WERI-Rb-1 (cell line): ENCODE measurements at regions not wholly inside any gene's neighbourhood (a gene's known extent, or its start where the extent isn't known, plus 50 kb on each side); places are given as distances from the start of the nearest gene placed in this dataset.
"Not testable (repeated sequence)": the region's sequence is repeated elsewhere in the genome, so short reads cannot be mapped to it uniquely, and the experiment has no call there.

Experiments used
- DNase-seq: peaks from one replicate; pipeline ENCODE4 v3.0.0-alpha.2; 2020
- H3K27ac ChIP-seq: fragments of 250-450 bp; sonication (Bioruptor Pico); 2 replicates; pipeline ENCODE4 v1.5.1; 2020; ENCODE audit warnings: mild to moderate bottlenecking, moderate library complexity
- H3K27me3 ChIP-seq: fragments of 250-450 bp; sonication (Bioruptor Pico); 2 replicates; pipeline ENCODE4 v1.5.1; 2021; ENCODE audit warnings: mild to moderate bottlenecking, low read depth, moderate library complexity; ENCODE audit not compliant: insufficient read depth, severe bottlenecking
- H3K36me3 ChIP-seq: fragments of 250-450 bp; sonication (Bioruptor Pico); 2 replicates; pipeline ENCODE4 v1.5.1; 2020; ENCODE audit warnings: mild to moderate bottlenecking, moderate library complexity
- H3K4me3 ChIP-seq: 2 replicates; pipeline ENCODE4 v1.5.1; 2011; ENCODE audit warnings: low read depth, mild to moderate bottlenecking, control low read depth, low read length
- H3K9me3 ChIP-seq: fragments of 250-450 bp; sonication (Bioruptor Pico); 2 replicates; pipeline ENCODE4 v1.5.1; 2021; ENCODE audit warnings: mild to moderate bottlenecking, moderate library complexity; ENCODE audit not compliant: severe bottlenecking
- TF ChIP-seq, protein P1 (sequence below): IDR thresholded peaks from 2 replicates; pipeline ENCODE4 v1.5.1; 2011; ENCODE audit warnings: low read depth, mild to moderate bottlenecking, control low read depth, inconsistent platforms, low read length

DNA sequence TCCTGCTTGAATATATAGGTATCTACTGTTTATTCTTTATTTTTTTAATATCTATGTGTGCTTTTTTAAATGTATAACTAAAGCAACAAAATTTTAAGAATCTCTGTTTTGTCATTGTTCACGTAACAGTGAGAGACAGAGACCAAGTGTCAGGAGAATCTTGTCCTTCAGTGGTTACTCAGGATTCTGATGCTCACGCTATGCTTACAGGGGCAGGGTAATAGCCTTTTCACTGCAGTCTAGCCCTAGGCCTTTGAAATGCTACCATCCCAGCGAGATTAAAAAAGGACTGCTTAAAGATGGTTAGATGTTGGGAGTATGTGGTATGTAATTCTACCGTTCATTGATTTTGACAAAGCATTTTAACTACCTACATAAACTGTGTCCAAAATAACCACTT lies 71.6 kb upstream of the EGFR start:
- no peak for DNase-seq
- no peak overlapping the region for H3K4me3 ChIP-seq
- H3K9me3 ChIP-seq = peaks cover 2% of the 10 kb centered on the region
- no peaks in the 10 kb centered on the region for H3K27me3 ChIP-seq
- no peak overlapping the region for H3K27ac ChIP-seq
- no peaks in the 10 kb centered on the region for H3K36me3 ChIP-seq
- TF ChIP-seq, protein P1, sequence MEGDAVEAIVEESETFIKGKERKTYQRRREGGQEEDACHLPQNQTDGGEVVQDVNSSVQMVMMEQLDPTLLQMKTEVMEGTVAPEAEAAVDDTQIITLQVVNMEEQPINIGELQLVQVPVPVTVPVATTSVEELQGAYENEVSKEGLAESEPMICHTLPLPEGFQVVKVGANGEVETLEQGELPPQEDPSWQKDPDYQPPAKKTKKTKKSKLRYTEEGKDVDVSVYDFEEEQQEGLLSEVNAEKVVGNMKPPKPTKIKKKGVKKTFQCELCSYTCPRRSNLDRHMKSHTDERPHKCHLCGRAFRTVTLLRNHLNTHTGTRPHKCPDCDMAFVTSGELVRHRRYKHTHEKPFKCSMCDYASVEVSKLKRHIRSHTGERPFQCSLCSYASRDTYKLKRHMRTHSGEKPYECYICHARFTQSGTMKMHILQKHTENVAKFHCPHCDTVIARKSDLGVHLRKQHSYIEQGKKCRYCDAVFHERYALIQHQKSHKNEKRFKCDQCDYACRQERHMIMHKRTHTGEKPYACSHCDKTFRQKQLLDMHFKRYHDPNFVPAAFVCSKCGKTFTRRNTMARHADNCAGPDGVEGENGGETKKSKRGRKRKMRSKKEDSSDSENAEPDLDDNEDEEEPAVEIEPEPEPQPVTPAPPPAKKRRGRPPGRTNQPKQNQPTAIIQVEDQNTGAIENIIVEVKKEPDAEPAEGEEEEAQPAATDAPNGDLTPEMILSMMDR = no peak

DNA sequence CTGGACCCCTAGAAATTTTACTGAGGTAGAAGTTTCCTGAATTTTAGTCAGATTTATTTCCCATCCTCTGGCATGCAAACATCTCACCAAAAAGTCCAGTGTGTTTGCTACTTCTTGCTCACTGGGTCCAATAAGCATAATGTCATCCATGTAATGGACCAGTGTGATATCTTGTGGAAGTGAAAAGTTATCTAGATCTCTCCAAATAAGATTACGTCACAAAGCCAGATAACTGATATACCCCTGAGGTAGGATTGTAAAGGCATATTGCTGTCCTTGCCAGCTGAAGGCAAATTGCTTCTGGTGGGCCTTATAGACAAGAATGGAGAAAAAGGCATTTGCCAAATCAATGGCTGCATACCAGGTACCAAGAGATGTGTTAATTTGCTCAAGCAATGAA lies 69.3 kb upstream of the EGFR start:
- not testable (repeated sequence) for DNase-seq, H3K27me3 ChIP-seq, H3K36me3 ChIP-seq, H3K27ac ChIP-seq, H3K9me3 ChIP-seq, H3K4me3 ChIP-seq

DNA sequence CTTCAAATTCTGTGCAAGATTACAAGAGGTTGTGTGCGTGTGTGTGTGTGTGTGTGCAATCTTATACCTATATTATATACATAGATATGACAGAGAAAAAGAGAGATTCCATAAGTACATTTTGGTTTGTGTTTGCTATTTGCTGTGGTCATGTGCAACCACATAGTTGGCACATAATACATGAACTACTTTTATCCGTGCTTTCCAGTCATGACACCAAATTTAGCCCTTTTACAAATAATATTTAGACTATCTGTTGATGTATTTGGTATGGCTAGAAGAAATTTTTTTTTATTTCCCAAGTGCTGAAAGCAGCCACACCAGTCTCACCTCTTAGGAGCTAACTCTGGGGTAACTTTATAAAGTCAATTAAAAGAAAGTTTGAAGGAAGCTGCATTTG lies 63.5 kb upstream of the EGFR start:
- H3K27me3 ChIP-seq = peaks cover 2% of the 10 kb centered on the region
- H3K36me3 ChIP-seq = no peaks in the 10 kb centered on the region
- no peak overlapping the region for H3K27ac ChIP-seq
- no peak overlapping the region for H3K4me3 ChIP-seq
- no peaks in the 10 kb centered on the region for H3K9me3 ChIP-seq
- TF ChIP-seq, protein P1 = no peak
- no peak for DNase-seq

DNA sequence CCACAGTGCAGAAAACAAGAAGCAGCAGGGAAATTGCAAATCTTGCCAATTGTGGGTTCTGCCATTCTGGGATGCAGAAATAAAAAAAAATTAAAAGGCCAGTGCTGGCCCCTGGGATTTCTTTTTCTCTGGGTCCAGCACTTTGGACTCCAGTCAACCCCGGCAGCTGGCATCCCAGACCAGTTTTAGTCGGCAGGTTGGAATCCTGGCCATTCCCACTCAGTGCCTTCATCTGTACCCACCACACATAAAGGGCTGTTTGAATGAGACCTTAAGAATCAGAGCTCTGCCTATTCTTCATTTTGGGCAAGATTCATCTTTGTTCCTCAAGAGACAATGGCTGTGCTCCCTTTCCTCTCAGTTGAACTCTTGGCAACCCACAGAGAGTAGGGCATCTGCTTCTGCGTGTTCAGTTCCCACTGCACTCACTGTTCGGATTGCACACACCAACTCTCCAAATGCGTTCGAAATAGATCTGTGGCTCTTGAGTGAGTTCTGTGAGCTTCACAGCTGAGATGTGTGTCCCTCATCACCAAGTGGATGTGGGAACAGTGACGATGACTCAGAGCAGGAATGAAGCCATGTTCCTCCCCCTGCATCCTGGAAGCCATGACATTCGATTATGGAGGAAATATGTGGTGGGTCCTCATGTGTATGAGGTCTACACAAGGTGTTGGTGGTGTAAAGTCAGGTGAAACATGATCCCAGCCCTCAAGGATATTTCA lies 63.0 kb upstream of the EGFR start:
- TF ChIP-seq, protein P1 = no peak
- no peaks in the 10 kb centered on the region for H3K36me3 ChIP-seq
- peaks cover 2% of the 10 kb centered on the region for H3K27me3 ChIP-seq
- no peak for DNase-seq
- no peaks in the 10 kb centered on the region for H3K9me3 ChIP-seq
- no peak overlapping the region for H3K27ac ChIP-seq
- H3K4me3 ChIP-seq = no peak overlapping the region

DNA sequence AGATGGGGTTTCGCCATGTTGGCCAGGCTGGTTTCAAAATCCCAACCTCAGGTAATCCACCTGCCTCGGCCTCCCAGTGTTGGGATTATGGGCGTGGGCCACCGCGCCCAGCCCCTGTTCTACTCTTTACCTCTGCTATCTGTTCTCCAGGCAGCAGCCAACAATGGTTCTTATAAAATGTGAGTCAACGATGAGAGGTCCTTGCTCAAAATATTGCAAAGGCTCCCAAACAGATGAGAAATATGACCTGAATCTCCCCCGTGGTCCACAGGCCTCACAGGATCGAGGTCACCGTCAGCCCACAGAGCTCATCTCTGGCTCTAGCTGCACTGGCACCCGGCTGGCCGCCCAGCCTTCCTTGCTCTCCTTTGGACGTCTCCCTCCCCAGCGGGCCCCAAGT lies 62.0 kb upstream of the EGFR start:
- Histone ChIP-seq H3K27me3 (peaks cover 2% of the 10 kb centered on the region), H3K9me3 (no peaks in the 10 kb centered on the region), H3K36me3 (no peaks in the 10 kb centered on the region), H3K27ac (no peak overlapping the region), H3K4me3 (no peak overlapping the region)
- TF ChIP-seq, protein P1 = no peak
- DNase-seq = no peak

DNA sequence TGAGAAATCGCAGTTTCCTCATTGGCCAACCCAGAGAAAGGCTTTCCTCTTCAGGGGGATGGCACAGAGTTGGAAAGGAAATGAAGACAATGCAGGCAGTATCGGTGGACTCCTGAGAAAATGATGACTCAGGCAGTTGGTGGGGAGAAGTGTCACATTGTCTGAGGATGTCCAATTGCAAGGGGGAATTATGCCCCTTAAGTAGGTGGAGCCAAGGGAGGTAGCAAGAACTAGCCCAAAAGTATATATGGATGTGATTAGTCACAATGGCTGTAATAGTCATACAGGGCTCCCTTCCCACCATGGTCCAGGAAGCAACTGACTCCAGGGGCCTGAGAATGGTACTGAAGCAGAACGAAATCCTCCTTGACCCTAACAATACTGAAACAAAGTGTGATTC lies 58.3 kb upstream of the EGFR start:
- no peak for DNase-seq
- no peak overlapping the region for H3K27ac ChIP-seq
- H3K27me3 ChIP-seq = peaks cover 2% of the 10 kb centered on the region
- no peaks in the 10 kb centered on the region for H3K9me3 ChIP-seq
- H3K36me3 ChIP-seq = no peaks in the 10 kb centered on the region
- no peak overlapping the region for H3K4me3 ChIP-seq
- TF ChIP-seq, protein P1 = no peak
